Parathyroid adenoma (tissue), 2 donors: ENCODE measurements at regions not wholly inside any gene's neighbourhood (a gene's known extent, or its start where the extent isn't known, plus 50 kb on each side); places are given as distances from the start of the nearest gene placed in this dataset.

Experiments used
- H2AFZ ChIP-seq: fragments of 300-600 bp; sonication (generic); one replicate; pipeline ENCODE4 v1.7.0; 2017; ENCODE audit warnings: antibody characterized with exemption, mild to moderate bottlenecking
- H3K27ac ChIP-seq: fragments of 300-600 bp; sonication (generic); one replicate; pipeline ENCODE4 v1.7.0; 2017
- H3K27me3 ChIP-seq: fragments of 300-600 bp; sonication (generic); one replicate; pipeline ENCODE4 v1.7.0; 2017; ENCODE audit warnings: low read length; ENCODE audit not compliant: control insufficient read depth, insufficient read depth
- H3K36me3 ChIP-seq: fragments of 300-600 bp; sonication (generic); one replicate; pipeline ENCODE4 v1.7.0; 2017; ENCODE audit warnings: low read length; ENCODE audit not compliant: control insufficient read depth, insufficient read depth
- H3K4me1 ChIP-seq: fragments of 300-600 bp; sonication (generic); one replicate; pipeline ENCODE4 v1.7.0; 2017; ENCODE audit warnings: control low read depth
- H3K4me2 ChIP-seq: fragments of 300-600 bp; sonication (generic); one replicate; pipeline ENCODE4 v1.7.0; 2017; ENCODE audit warnings: low read length
- H3K4me3 ChIP-seq: fragments of 300-600 bp; sonication (generic); one replicate; pipeline ENCODE4 v1.7.0; 2017; ENCODE audit warnings: low read depth, low read length
- H3K79me2 ChIP-seq: fragments of 300-600 bp; sonication (generic); one replicate; pipeline ENCODE4 v1.7.0; 2017; ENCODE audit warnings: control low read depth
- H3K9ac ChIP-seq: fragments of 300-600 bp; sonication (generic); one replicate; pipeline ENCODE4 v1.7.0; 2017; ENCODE audit warnings: mild to moderate bottlenecking
- H3K9me3 ChIP-seq: fragments of 300-600 bp; sonication (generic); one replicate; pipeline ENCODE4 v1.7.0; 2017; ENCODE audit warnings: low read length; ENCODE audit not compliant: control insufficient read depth
- TF ChIP-seq, protein P1 (sequence below): fragments of 300-600 bp; sonication (generic); IDR thresholded peaks from one replicate; pipeline ENCODE4 v1.7.0; 2017; ENCODE audit warnings: antibody characterized with exemption, mild to moderate bottlenecking
- donor health status: primary hyperparathyroidism.

DNA sequence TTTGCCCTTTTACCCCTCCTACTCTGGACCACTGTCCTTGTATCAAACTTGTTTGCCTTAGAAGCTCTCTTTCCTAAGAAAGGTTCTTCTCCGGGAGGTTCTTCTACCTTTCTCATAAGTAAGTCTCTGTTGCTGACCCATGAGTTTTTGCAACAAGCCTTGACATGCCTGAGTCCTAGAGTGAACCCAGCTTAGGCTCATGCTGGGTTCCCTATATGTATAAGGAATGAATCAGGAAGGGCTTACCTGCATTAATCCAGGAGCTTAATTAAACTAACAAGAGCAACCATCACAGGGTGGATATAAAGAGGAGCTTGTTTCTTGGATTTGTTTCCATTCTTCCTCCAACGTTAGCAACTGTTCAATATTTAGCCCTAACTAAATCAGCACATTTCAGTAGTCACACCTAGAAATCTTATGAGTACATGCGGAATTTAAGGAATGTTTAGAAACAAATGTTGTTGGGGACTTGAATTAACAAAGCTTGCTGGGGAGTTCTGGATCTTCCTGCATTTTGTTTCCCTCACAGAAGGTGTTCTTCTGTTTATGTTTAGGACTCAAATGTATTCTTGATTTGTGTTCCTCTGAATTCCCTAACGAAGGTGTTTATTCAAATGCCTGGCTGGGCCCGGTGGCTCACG lies 64.3 kb upstream of the RAB3GAP2 start:
- TF ChIP-seq, protein P1, sequence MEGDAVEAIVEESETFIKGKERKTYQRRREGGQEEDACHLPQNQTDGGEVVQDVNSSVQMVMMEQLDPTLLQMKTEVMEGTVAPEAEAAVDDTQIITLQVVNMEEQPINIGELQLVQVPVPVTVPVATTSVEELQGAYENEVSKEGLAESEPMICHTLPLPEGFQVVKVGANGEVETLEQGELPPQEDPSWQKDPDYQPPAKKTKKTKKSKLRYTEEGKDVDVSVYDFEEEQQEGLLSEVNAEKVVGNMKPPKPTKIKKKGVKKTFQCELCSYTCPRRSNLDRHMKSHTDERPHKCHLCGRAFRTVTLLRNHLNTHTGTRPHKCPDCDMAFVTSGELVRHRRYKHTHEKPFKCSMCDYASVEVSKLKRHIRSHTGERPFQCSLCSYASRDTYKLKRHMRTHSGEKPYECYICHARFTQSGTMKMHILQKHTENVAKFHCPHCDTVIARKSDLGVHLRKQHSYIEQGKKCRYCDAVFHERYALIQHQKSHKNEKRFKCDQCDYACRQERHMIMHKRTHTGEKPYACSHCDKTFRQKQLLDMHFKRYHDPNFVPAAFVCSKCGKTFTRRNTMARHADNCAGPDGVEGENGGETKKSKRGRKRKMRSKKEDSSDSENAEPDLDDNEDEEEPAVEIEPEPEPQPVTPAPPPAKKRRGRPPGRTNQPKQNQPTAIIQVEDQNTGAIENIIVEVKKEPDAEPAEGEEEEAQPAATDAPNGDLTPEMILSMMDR = no peak
- Histone ChIP-seq H3K79me2 (no peaks in the 10 kb centered on the region), H3K4me3 (no peak overlapping the region), H3K4me1 (no peaks in the 10 kb centered on the region), H3K27ac (no peak overlapping the region), H3K9ac (no peak overlapping the region), H3K4me2 (no peak overlapping the region), H3K36me3 (no peaks in the 10 kb centered on the region), H3K9me3 (no peaks in the 10 kb centered on the region), H3K27me3 (no peaks in the 10 kb centered on the region), H2AFZ (no peak overlapping the region)

DNA sequence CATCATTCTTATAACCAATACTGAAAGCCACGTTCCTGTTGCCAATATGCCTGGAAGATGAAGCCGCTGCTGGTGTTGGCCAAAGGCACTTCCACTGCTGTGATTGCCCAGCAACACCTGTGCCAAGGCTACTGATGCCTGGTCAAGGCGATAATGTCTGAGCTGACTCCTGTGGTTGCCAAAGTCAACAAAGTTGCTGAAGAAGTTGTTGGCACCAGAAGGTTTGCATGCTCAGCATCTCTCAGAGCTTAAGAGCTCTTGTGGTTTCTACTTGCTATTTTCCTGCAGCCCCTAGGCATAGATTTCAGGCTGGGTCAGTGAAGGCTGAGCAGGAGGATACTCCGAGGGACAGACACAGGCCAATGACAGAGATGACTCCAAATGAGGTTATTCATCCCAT lies 63.4 kb upstream of the RAB3GAP2 start:
- TF ChIP-seq, protein P1 = no peak
- Histone ChIP-seq H2AFZ (no peak overlapping the region), H3K9me3 (no peaks in the 10 kb centered on the region), H3K79me2 (no peaks in the 10 kb centered on the region), H3K27me3 (no peaks in the 10 kb centered on the region), H3K27ac (no peak overlapping the region), H3K4me2 (no peak overlapping the region), H3K4me3 (no peak overlapping the region), H3K36me3 (no peaks in the 10 kb centered on the region), H3K4me1 (no peaks in the 10 kb centered on the region), H3K9ac (no peak overlapping the region)

DNA sequence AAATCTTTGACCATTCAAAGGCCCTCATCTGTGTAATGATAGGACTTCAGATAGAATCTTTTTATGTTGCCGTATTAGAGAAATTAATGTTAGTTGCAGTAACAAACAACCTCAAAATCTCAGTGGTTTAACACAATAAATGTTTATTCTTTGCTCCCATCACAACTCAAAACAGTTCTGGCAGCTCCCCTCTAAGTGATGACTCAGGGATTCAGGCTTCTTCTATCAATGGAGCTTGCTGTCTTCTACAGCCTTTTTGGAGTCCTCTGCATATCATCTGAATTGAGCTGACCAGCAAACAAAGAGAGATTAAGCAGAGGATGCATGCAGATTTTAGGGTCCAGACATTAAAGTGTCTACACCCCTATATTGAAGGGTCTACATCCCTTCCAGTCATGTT lies 59.1 kb upstream of the RAB3GAP2 start:
- H3K79me2 ChIP-seq = no peaks in the 10 kb centered on the region
- no peaks in the 10 kb centered on the region for H3K9me3 ChIP-seq
- no peak overlapping the region for H3K9ac ChIP-seq
- H2AFZ ChIP-seq = no peak overlapping the region
- no peaks in the 10 kb centered on the region for H3K4me1 ChIP-seq
- no peaks in the 10 kb centered on the region for H3K27me3 ChIP-seq
- H3K4me2 ChIP-seq = no peak overlapping the region
- no peak overlapping the region for H3K27ac ChIP-seq
- TF ChIP-seq, protein P1 = no peak
- no peaks in the 10 kb centered on the region for H3K36me3 ChIP-seq
- no peak overlapping the region for H3K4me3 ChIP-seq

DNA sequence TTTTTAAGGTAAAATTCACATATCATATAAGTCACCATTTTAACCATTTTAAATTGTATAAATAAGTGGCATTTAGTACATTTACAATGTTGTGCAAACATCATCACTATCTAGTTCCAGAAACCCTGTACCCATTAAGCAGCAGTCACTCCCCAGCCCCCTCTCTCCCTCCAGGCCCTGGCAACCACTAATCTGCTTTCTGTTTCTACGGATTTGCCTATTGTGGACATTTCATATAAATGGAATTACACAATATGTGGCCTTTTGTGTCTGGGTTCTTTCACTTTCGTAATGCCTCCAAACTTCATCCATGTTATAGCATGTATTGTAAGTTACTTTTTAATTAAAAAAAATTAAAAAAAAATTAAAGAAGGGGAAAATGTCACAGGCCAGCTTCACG lies 58.0 kb upstream of the RAB3GAP2 start:
- H3K4me1 ChIP-seq = no peaks in the 10 kb centered on the region
- H3K36me3 ChIP-seq = no peaks in the 10 kb centered on the region
- H2AFZ ChIP-seq = no peak overlapping the region
- H3K9me3 ChIP-seq = no peaks in the 10 kb centered on the region
- no peaks in the 10 kb centered on the region for H3K27me3 ChIP-seq
- no peak overlapping the region for H3K9ac ChIP-seq
- no peak overlapping the region for H3K4me2 ChIP-seq
- H3K4me3 ChIP-seq = no peak overlapping the region
- TF ChIP-seq, protein P1 = no peak
- no peak overlapping the region for H3K27ac ChIP-seq
- H3K79me2 ChIP-seq = no peaks in the 10 kb centered on the region

DNA sequence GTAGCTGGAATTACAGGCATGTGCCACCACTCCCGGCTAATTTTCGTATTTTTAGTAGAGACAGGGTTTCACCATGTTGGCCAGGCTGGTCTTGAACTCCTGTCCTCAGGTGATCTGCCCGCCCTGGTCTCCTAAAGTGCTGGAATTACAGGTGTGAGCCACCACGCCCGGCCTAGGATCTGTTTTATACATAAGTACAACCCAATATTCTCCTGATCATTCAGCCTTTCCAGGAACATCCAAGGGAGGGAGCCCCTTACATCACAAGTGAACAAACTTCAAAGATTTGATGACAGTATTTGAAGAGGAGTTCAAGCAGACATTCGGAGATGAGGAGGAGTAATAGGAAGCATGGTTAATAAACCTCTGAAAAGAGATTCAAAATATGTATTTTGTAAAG lies 54.9 kb upstream of the RAB3GAP2 start:
- TF ChIP-seq, protein P1 = no peak
- H2AFZ ChIP-seq = no peak overlapping the region
- no peaks in the 10 kb centered on the region for H3K27me3 ChIP-seq
- H3K27ac ChIP-seq = no peak overlapping the region
- no peak overlapping the region for H3K4me3 ChIP-seq
- H3K4me1 ChIP-seq = no peaks in the 10 kb centered on the region
- no peak overlapping the region for H3K4me2 ChIP-seq
- no peak overlapping the region for H3K9ac ChIP-seq
- H3K9me3 ChIP-seq = no peaks in the 10 kb centered on the region
- no peaks in the 10 kb centered on the region for H3K79me2 ChIP-seq
- no peaks in the 10 kb centered on the region for H3K36me3 ChIP-seq
